Stimulated activated naive CD4-positive, alpha-beta T cell (primary cell): ENCODE measurements at regions not wholly inside any gene's neighbourhood (a gene's known extent, or its start where the extent isn't known, plus 50 kb on each side); places are given as distances from the start of the nearest gene placed in this dataset.
"Not testable (repeated sequence)": the region's sequence is repeated elsewhere in the genome, so short reads cannot be mapped to it uniquely, and the experiment has no call there.

Source experiments
- DNase-seq, 6 experiments: peaks; one replicate each; lab custom pipeline; 2025; lab: John Stamatoyannopoulos, UW

- no peak for DNase-seq
These were observed 252.7 kb upstream of the GRIA1 start for GRCh38 chr5:153237671-153238332.

- DNase-seq = no peak
These were observed 233.1 kb upstream of the GRIA1 start for GRCh38 chr5:153257381-153257780.

DNA sequence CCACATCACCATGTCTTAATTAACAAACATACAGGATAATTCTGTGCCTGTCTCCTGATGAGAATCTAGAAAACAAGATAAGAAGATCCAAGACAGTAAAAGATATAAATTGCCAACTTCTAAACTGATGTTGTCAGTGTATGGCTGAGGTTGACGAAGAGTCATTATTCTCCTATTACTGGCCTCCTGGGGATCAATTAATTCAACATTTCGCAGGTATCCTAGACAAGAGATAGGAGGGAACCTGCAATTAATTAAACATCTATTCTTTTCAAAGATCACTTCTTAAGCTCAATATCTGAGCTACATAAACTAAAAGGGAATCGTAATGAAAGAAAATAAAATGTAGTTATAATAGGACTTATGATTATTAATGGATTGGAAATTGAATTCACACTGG is 232.0 kb upstream of the GRIA1 start:
- no peak for DNase-seq

GRCh38 chr5:153267506-153267905 is 223.0 kb upstream of the GRIA1 start:
- DNase-seq = no peak

GRCh38 chr5:153275695-153276094 is 214.8 kb upstream of the GRIA1 start:
- no peak for DNase-seq

- DNase-seq = no peak
These were observed 214.3 kb upstream of the GRIA1 start for GRCh38 chr5:153276151-153276550.

DNA sequence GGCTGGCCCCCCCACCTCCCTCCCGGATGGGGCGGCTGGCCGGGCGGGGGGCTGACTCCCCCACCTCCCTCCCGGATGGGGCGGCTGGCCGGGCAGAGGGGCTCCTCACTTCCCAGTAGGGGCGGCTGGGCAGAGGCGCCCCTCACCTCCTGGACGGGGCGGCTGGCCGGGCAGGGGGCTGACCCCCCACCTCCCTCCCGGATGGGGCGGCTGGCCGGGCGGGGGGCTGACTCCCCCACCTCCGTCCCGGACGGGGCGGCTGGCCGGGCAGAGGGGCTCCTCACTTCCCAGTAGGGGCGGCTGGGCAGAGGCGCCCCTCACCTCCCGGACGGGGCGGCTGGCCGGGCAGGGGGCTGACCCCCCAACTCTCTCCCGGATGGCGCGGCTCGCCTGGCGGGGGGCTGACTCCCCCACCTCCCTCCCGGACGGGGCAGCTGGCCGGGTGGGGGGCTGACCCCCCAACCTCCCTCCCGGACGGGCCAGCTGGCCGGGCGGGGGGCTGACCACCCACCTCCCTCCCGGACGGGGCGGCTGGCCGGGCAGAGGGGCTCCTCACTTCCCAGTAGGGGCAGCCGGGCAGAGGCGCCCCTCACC is 194.1 kb upstream of the GRIA1 start:
- not testable (repeated sequence) for DNase-seq

- no peak for DNase-seq
These were observed 190.6 kb upstream of the GRIA1 start for GRCh38 chr5:153299891-153300290.

DNA sequence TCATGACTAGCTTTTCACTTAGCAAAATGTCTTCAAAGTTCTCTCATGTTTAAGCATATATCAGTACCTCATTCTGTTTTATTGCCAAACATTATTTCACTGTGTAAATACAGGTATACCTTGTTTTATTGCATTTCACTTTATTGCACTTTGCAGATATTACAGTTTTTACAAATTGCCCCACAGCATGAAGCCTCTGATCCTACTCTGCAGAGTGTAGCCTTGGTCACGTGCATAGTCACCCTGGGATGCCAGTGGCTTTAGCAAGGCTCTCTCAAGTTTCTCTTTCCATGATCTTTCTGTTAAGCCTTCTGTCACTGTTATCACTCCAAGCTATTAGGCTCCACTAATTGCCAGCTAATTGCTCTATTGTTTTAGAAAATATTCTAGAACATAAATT is 182.2 kb upstream of the GRIA1 start:
- no peak for DNase-seq

DNA sequence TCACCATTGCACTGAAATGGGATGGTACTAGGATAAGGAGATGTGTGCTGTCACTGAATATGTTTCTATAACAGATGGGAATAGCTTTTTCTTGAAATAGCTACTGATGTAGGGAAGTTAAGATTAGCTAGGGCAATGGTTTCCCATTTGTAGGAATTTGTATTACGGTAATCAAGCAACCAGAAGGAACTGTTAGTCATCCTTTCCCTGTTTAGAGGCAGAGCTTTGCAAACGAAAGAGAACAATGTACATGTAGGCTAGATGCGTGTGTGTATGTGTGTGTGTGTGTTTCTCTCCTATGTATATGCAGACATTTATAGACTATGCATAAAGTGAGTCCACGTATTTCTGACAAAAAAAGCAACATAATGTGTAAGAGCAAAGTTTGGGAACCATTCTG is 171.9 kb upstream of the GRIA1 start:
- DNase-seq = no peak

GRCh38 chr5:153321478-153321877 is 169.0 kb upstream of the GRIA1 start:
- DNase-seq = no peak

- no peak for DNase-seq
These were observed 150.3 kb upstream of the GRIA1 start for GRCh38 chr5:153340139-153340538.

GRCh38 chr5:153340738-153341137 is 149.7 kb upstream of the GRIA1 start:
- DNase-seq = no peak

DNA sequence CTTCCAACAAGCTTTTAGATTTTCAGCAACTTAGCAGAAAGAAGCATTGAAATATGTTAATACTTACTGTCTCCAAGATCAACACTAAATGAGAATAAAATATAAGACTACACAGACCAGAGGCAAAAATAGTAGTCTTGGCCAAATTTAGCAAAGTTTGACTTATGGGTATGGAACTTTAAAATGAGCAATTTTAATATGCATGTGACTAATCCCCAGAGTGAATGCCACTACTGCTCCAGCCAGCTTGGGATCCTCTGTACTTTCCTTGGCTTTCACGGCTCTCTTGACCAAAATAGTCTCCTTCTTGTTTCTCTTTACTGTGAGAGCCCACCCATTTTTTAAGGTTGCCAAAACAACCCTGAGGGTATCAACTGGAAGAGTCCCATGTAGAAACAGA is 148.0 kb upstream of the GRIA1 start:
- no peak for DNase-seq

DNA sequence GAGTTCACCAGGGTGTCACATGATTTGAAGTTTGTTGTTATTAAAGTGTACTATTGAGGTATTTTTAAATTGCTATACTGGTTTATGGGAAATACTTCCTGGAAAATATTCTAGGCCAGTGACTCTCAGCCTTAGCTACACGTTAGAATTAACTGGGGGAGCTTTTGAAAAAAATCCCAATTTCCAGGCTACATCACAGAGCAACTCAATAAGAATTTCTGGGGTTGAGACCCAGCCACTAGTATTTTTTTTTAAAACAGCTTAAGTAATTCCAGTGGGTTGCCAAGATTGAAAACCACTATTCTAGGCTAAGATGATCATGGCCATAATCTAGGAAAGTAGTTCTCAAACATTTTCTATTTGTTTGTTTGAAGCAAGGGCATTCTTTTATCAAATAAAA is 142.9 kb upstream of the GRIA1 start:
- no peak for DNase-seq

- DNase-seq = no peak
These were observed 140.1 kb upstream of the GRIA1 start for GRCh38 chr5:153350175-153350883.

DNA sequence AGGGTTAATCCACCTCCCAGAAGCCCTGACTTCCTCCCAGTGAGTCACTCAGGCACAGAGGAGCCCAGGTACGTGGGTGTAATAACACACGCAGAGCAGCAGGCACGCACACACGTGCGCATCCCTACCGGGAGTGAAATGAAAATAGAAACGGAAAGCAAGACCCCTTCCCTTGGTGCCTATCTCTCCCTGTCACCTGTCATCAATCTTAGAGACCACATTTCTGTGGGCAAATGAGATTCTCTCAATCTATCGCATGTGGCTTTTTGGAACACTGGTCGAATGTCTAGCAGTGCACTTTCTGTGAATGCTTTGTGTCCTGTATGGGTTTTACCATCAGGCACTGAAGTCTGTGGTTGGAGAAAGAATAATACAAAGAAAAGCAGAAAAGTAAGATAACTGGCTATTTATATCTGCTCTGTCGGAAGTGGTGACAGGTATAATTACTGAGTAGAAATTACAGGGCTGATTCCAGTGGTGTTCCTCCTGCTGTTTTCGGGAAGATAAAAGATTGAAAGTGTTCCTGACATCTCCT is 137.7 kb upstream of the GRIA1 start:
- no peak for DNase-seq

DNA sequence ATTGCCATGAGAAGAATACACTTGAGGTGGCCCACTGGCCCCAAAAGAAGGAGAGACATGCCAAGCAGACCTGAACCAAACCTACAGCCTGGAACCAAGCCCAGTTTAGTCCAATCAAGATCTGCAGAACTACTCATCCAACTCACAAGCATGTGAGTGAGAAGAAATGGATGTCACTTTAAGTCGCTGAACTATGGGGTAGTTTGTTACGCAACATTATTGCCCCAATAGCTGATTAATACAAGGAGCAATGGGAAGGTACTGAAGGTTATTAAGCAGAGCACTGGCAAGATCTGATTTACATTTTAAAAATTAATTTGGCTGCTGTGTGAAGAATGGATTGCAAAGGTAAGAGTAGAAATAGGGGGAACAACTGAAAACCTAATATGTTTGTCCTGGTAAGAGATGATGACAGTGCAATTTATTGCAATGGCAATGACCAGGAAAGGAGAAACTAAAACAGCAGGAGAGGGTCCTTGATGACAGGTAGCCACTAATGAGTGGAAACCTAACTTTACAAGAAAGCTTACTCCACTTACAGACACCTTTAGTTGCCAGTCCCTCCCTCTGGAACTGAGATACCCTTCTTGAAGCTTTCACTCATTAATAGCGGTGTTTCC is 132.9 kb upstream of the GRIA1 start:
- DNase-seq = no peak

DNA sequence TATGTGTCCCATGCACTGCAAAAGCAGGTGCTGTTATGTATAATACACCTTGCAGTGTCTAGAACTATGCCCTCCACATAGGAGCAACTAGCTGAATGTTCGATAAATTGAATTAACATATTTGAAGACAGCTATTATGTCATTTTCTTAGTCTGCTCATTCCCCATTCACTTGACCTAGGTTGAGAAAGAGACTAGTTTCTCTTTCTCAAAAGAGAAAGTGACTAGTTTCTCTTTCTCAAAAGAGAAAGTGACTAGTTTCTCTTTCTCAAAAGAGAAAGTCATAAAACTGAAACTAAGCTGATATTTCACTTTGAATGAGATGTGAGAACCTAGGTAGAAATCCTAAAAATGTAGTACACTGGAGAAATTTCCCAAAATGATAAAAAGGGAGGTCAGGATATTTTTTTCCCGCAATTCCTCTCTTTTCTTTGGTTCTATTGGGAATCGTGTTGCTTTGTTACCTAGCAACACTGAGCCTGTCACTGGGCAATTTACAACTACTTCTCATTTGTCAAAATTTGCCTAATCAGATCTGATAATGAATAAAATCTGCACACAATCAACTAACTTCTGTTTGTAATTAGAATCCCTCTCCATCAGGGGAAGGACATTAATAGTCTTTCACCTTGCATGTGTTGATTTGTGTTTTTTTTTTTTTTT is 132.0 kb upstream of the GRIA1 start:
- DNase-seq = no peak

DNA sequence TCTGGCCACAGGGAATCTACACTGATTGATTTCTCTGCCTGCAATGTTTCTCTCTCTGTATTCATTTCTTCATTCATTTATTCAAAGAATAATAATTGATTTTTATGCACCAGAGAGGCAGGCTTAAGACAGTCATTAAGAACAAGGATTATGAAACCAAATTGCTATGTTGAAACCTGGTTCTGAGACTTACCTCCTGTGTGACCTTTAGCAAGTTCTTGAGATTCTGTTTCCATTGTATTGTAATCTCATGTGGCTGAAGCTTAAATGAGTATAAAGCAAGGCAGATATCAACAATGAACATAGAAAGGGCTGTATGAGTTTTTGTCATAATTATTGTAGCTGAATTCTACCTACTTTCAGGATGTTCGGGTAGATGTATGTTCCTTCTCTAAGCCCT is 129.6 kb upstream of the GRIA1 start:
- DNase-seq = no peak

DNA sequence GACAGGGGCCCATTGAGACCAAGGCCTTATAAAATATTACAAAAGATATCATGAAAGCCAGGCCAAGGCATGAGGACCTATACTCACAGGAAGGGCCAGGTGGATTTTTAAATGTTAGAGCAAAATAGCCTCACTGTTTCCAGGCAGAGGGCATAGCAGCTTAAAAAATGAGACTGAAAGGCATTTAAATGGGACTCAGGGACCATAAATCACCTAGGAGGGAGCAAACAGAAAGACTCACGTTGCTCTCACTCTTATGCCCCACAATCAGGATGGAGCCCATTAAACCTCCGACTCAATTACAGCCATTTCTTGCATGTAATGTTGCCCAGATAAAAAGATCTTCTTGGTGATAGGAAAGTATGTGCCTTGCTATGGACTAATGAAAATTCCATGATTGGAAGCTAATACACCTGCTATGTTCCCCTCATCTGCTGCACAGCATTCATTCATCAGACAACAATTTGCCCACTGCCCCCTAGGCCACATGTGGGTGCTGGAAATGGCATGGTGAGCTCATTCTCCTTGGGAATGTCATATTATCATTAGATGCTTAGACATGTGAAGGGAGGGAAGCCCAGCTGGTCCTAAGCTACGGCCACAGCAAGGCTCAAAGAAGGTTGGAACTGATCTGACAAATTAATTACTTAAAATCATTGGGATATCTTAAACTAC is 128.6 kb upstream of the GRIA1 start:
- DNase-seq = no peak

DNA sequence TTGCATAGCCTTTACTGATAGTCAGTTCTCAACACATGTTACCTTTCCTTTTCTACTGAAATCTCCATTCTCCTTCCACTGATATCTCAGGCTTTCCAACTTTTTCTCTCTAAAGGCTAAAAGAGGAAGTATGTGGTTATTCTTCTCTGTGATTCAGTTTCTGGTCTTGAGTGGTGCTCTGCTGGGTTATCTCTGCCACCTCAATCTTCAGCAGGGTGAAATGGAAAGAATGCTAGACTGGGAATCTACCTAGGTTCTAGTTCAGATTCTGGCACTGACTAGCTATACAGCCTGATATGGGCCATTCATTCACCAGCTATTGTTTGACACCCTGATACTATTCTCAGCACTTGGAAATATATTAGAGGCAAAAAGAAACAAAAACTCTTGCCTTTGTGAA is 124.9 kb upstream of the GRIA1 start:
- DNase-seq = no peak
